ENCODE measurements at regions not wholly inside any gene's neighbourhood (a gene's known extent, or its start where the extent isn't known, plus 50 kb on each side); places are given as distances from the start of the nearest gene placed in this dataset.

DNA sequence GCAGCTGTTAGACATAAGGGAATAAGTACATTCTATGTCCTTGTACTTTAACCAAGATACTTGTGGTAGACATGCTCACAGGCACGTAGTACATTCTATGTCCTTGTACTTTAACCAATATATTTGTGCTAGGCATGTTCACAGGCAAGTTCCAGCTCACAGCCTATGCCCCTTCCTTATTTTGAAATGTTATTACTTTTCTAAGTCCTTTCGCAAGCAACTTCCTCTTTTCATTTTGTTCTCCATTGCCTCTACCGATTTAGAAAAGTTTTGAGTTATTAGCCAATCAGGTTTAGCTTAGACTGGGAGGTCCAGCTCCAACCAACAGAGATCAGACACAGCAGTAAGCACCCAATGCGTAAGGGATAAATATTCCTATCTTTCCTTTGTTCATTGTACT lies 60.1 kb upstream of the NUDT7 start:
- no peak for DNase-seq (ENCODE audit: low read depth, low spot score)

- DNase-seq (ENCODE audit: low read depth, low spot score) = no peak
Measured at GRCh38 chr16:77663711-77664110, 58.6 kb upstream of the NUDT7 start.

DNA sequence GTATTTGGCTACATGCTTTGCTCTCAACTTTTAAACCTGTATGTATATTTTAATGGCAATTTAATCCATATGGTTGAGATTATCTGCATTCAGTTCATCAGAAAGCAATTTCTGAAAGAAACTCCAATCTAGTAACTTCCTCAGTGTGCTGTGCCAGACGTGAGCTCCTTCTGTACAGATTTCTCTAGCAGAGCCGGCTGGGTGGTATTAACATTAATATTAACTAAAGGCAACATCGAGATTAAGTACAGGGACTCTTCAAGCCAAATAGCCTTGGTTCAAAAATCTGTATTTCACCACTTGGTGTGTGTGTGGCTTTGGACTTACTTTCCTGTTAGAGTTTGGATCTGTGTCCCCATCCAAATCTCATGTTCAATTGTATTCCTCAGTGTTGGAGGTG lies 55.5 kb upstream of the NUDT7 start:
- DNase-seq (ENCODE audit: low read depth, low spot score) = no peak

GRCh38 chr16:77668201-77668600 lies 54.1 kb upstream of the NUDT7 start:
- no peak for DNase-seq (ENCODE audit: low read depth, low spot score)

- no peak for DNase-seq (ENCODE audit: low read depth, low spot score)
Measured at GRCh38 chr16:77669057-77669456, 53.3 kb upstream of the NUDT7 start.

Measured in brain pericyte (primary cell).